ENCODE measurements at regions not wholly inside any gene's neighbourhood (a gene's known extent, or its start where the extent isn't known, plus 50 kb on each side); places are given as distances from the start of the nearest gene placed in this dataset.

GRCh38 chr11:119989159-119989821 is 148.6 kb downstream of the TRIM29 start:
- Histone ChIP-seq H3K27ac (no peak overlapping the region), H3K9ac (ENCODE audit: insufficient read length) (no peak overlapping the region), H3K9me3 (ENCODE audit: low read depth, low read length) (no peaks in the 10 kb centered on the region), H3K4me3 (no peak overlapping the region), H3K36me3 (ENCODE audit: insufficient read depth, low read length) (no peaks in the 10 kb centered on the region)
- no peak for DNase-seq (ENCODE audit: low read depth, low spot score)
- TF ChIP-seq EZH2 (IDR thresholded peaks at IDR 0.05): no peak
- TF ChIP-seq POLR2AphosphoS5 (IDR thresholded peaks at IDR 0.05; ENCODE audit: borderline replicate concordance, low read depth, low read length): no peak
- TF ChIP-seq FOXP2 (optimal IDR thresholded peaks at IDR 0.05; ENCODE audit: control extremely low read depth, extremely low read length, insufficient read depth): no peak

- TF ChIP-seq EZH2 (IDR thresholded peaks at IDR 0.05) (no peak), FOXP2 (optimal IDR thresholded peaks at IDR 0.05; ENCODE audit: control extremely low read depth, extremely low read length, insufficient read depth) (no peak), POLR2AphosphoS5 (IDR thresholded peaks at IDR 0.05; ENCODE audit: borderline replicate concordance, low read depth, low read length) (no peak)
- no peak overlapping the region for H3K4me3 ChIP-seq
Observed at GRCh38 chr11:119985551-119985950, 152.4 kb downstream of the TRIM29 start.

GRCh38 chr11:119983816-119984215 is 154.1 kb downstream of the TRIM29 start:
- no peak overlapping the region for H3K27ac ChIP-seq

More at GRCh38 chr11:119985551-119985950, 152.4 kb downstream of the TRIM29 start:
- Histone ChIP-seq H3K9me3 (ENCODE audit: low read depth, low read length) (no peaks in the 10 kb centered on the region), H3K9ac (ENCODE audit: insufficient read length) (no peak overlapping the region), H3K27ac (no peak overlapping the region), H3K36me3 (ENCODE audit: insufficient read depth, low read length) (no peaks in the 10 kb centered on the region)
- no peak for DNase-seq (ENCODE audit: low read depth, low spot score)

GRCh38 chr11:119983240-119983732 is 154.6 kb downstream of the TRIM29 start:
- no peak for TF ChIP-seq FOXP2 (optimal IDR thresholded peaks at IDR 0.05; ENCODE audit: control extremely low read depth, extremely low read length, insufficient read depth)
- no peak for TF ChIP-seq EZH2 (IDR thresholded peaks at IDR 0.05)
- no peak for TF ChIP-seq POLR2AphosphoS5 (IDR thresholded peaks at IDR 0.05; ENCODE audit: borderline replicate concordance, low read depth, low read length)
- Histone ChIP-seq H3K36me3 (ENCODE audit: insufficient read depth, low read length) (no peaks in the 10 kb centered on the region), H3K9ac (ENCODE audit: insufficient read length) (no peak overlapping the region), H3K4me3 (no peak overlapping the region), H3K27ac (no peak overlapping the region), H3K9me3 (ENCODE audit: low read depth, low read length) (no peaks in the 10 kb centered on the region)
- DNase-seq (ENCODE audit: low read depth, low spot score): no peak

More at GRCh38 chr11:119983816-119984215, 154.1 kb downstream of the TRIM29 start:
- no peak for TF ChIP-seq POLR2AphosphoS5 (IDR thresholded peaks at IDR 0.05; ENCODE audit: borderline replicate concordance, low read depth, low read length)
- no peak for TF ChIP-seq FOXP2 (optimal IDR thresholded peaks at IDR 0.05; ENCODE audit: control extremely low read depth, extremely low read length, insufficient read depth)
- TF ChIP-seq EZH2 (IDR thresholded peaks at IDR 0.05): no peak
- H3K4me3 ChIP-seq: no peak overlapping the region
- H3K9ac ChIP-seq (ENCODE audit: insufficient read length): no peak overlapping the region
- no peaks in the 10 kb centered on the region for H3K9me3 ChIP-seq (ENCODE audit: low read depth, low read length)
- DNase-seq (ENCODE audit: low read depth, low spot score): no peak
- no peaks in the 10 kb centered on the region for H3K36me3 ChIP-seq (ENCODE audit: insufficient read depth, low read length)

GRCh38 chr11:119982517-119983239 is 155.2 kb downstream of the TRIM29 start:
- H3K36me3 ChIP-seq (ENCODE audit: insufficient read depth, low read length): no peaks in the 10 kb centered on the region
- H3K9ac ChIP-seq (ENCODE audit: insufficient read length): no peak overlapping the region
- TF ChIP-seq POLR2AphosphoS5 (IDR thresholded peaks at IDR 0.05; ENCODE audit: borderline replicate concordance, low read depth, low read length): no peak
- TF ChIP-seq FOXP2 (optimal IDR thresholded peaks at IDR 0.05; ENCODE audit: control extremely low read depth, extremely low read length, insufficient read depth): no peak
- TF ChIP-seq EZH2 (IDR thresholded peaks at IDR 0.05): no peak
- H3K4me3 ChIP-seq: no peak overlapping the region
- H3K27ac ChIP-seq: no peak overlapping the region
- DNase-seq (ENCODE audit: low read depth, low spot score): no peak
- H3K9me3 ChIP-seq (ENCODE audit: low read depth, low read length): no peaks in the 10 kb centered on the region

- Histone ChIP-seq H3K4me3 (no peak overlapping the region), H3K36me3 (ENCODE audit: insufficient read depth, low read length) (no peaks in the 10 kb centered on the region), H3K9ac (ENCODE audit: insufficient read length) (no peak overlapping the region), H3K9me3 (ENCODE audit: low read depth, low read length) (no peaks in the 10 kb centered on the region), H3K27ac (no peak overlapping the region)
- no peak for TF ChIP-seq FOXP2 (optimal IDR thresholded peaks at IDR 0.05; ENCODE audit: control extremely low read depth, extremely low read length, insufficient read depth)
- TF ChIP-seq EZH2 (IDR thresholded peaks at IDR 0.05): no peak
- TF ChIP-seq POLR2AphosphoS5 (IDR thresholded peaks at IDR 0.05; ENCODE audit: borderline replicate concordance, low read depth, low read length): no peak
- DNase-seq (ENCODE audit: low read depth, low spot score): no peak
Observed at GRCh38 chr11:119980431-119980830, 157.5 kb downstream of the TRIM29 start.

- Histone ChIP-seq H3K36me3 (ENCODE audit: insufficient read depth, low read length) (no peaks in the 10 kb centered on the region), H3K27ac (no peak overlapping the region), H3K4me3 (no peak overlapping the region), H3K9ac (ENCODE audit: insufficient read length) (no peak overlapping the region), H3K9me3 (ENCODE audit: low read depth, low read length) (no peaks in the 10 kb centered on the region)
- TF ChIP-seq EZH2 (IDR thresholded peaks at IDR 0.05): no peak
- DNase-seq (ENCODE audit: low read depth, low spot score): no peak
Observed at GRCh38 chr11:119979701-119980100, 158.2 kb downstream of the TRIM29 start.

- no peak for TF ChIP-seq EZH2 (IDR thresholded peaks at IDR 0.05)
- no peak for TF ChIP-seq POLR2AphosphoS5 (IDR thresholded peaks at IDR 0.05; ENCODE audit: borderline replicate concordance, low read depth, low read length)
- no peak for TF ChIP-seq FOXP2 (optimal IDR thresholded peaks at IDR 0.05; ENCODE audit: control extremely low read depth, extremely low read length, insufficient read depth)
- no peak for DNase-seq (ENCODE audit: low read depth, low spot score)
- Histone ChIP-seq H3K9ac (ENCODE audit: insufficient read length) (no peak overlapping the region), H3K36me3 (ENCODE audit: insufficient read depth, low read length) (no peaks in the 10 kb centered on the region), H3K4me3 (no peak overlapping the region), H3K9me3 (ENCODE audit: low read depth, low read length) (no peaks in the 10 kb centered on the region), H3K27ac (no peak overlapping the region)
Observed at GRCh38 chr11:119978696-119979095, 159.2 kb downstream of the TRIM29 start.

Data from SK-N-MC (cell line).